ENCODE measurements at regions not wholly inside any gene's neighbourhood (a gene's known extent, or its start where the extent isn't known, plus 50 kb on each side); places are given as distances from the start of the nearest gene placed in this dataset.

- no peaks in the 10 kb centered on the region for H3K9me3 ChIP-seq (ENCODE audit: insufficient read depth, low read length, severe bottlenecking)
- no peak overlapping the region for H3K27ac ChIP-seq (ENCODE audit: low read length)
- H3K9ac ChIP-seq (ENCODE audit: low read depth, low read length), result no peak overlapping the region
- no peaks in the 10 kb centered on the region for H4K20me1 ChIP-seq (ENCODE audit: insufficient read depth, low read length)
- no peak for ATAC-seq (ENCODE audit: insufficient read depth, low read depth)
- H3K79me2 ChIP-seq (ENCODE audit: insufficient read depth, low read length), result no peaks in the 10 kb centered on the region
- H3K27me3 ChIP-seq (ENCODE audit: insufficient read depth, low read length, poor library complexity), result peaks cover 3% of the 10 kb centered on the region
- H3K4me2 ChIP-seq (ENCODE audit: insufficient read depth, low read length), result no peak overlapping the region
- no peak for DNase-seq
- H3K4me3 ChIP-seq (ENCODE audit: low read depth in 1 of 2, low read length in 2 of 2), result no peak overlapping the region
- TF ChIP-seq CTCF (IDR thresholded peaks at IDR 0.05; ENCODE audit: borderline replicate concordance, extremely low read depth, low read length, poor library complexity, severe bottlenecking) (no peak), EZH2 (IDR thresholded peaks at IDR 0.05; ENCODE audit: borderline replicate concordance, low read depth, low read length, severe bottlenecking) (no peak)
- no peak overlapping the region for H2AFZ ChIP-seq (ENCODE audit: low read depth, low read length)
- no peaks in the 10 kb centered on the region for H3K36me3 ChIP-seq (ENCODE audit: insufficient read depth, low read length)
- H3K4me1 ChIP-seq (ENCODE audit: insufficient read depth, low read length), result no peaks in the 10 kb centered on the region
Observed at GRCh38 chr10:104546336-104546735, 94.8 kb upstream of the SORCS3 start.

GRCh38 chr10:104546756-104547155 lies 94.3 kb upstream of the SORCS3 start:
- H3K79me2 ChIP-seq (ENCODE audit: insufficient read depth, low read length), result no peaks in the 10 kb centered on the region
- DNase-seq, result no peak
- H3K27ac ChIP-seq (ENCODE audit: low read length), result no peak overlapping the region
- no peak overlapping the region for H3K4me3 ChIP-seq (ENCODE audit: low read depth in 1 of 2, low read length in 2 of 2)
- no peak overlapping the region for H2AFZ ChIP-seq (ENCODE audit: low read depth, low read length)
- no peaks in the 10 kb centered on the region for H3K36me3 ChIP-seq (ENCODE audit: insufficient read depth, low read length)
- no peaks in the 10 kb centered on the region for H3K4me1 ChIP-seq (ENCODE audit: insufficient read depth, low read length)
- TF ChIP-seq CTCF (IDR thresholded peaks at IDR 0.05; ENCODE audit: borderline replicate concordance, extremely low read depth, low read length, poor library complexity, severe bottlenecking), result no peak
- H3K9me3 ChIP-seq (ENCODE audit: insufficient read depth, low read length, severe bottlenecking), result no peaks in the 10 kb centered on the region
- H3K4me2 ChIP-seq (ENCODE audit: insufficient read depth, low read length), result no peak overlapping the region
- no peak overlapping the region for H3K9ac ChIP-seq (ENCODE audit: low read depth, low read length)
- H4K20me1 ChIP-seq (ENCODE audit: insufficient read depth, low read length), result no peaks in the 10 kb centered on the region
- no peak for ATAC-seq (ENCODE audit: insufficient read depth, low read depth)
- H3K27me3 ChIP-seq (ENCODE audit: insufficient read depth, low read length, poor library complexity), result peaks cover 3% of the 10 kb centered on the region

DNA sequence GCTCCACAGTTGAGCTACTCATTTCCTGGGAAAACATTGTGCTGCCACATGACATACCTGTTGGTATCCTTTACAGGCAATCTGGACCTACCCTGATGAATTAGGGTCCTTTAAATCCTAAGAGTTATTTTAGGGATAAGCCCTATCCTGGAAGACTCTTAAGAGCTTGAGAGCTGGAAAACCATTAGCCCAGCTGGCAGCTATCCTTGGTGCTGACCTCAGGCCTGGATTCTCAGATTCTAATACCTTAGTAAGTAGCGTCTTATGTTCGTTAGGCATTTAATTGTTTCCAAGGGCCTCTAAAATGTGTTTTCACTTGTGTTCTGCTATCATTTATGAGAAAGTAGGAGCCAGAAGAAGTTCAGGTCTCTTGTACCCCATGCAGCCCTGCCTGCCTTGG lies 93.0 kb upstream of the SORCS3 start:
- Histone ChIP-seq H2AFZ (ENCODE audit: low read depth, low read length) (no peak overlapping the region), H4K20me1 (ENCODE audit: insufficient read depth, low read length) (no peaks in the 10 kb centered on the region), H3K4me3 (ENCODE audit: low read depth in 1 of 2, low read length in 2 of 2) (no peak overlapping the region), H3K4me2 (ENCODE audit: insufficient read depth, low read length) (no peak overlapping the region), H3K4me1 (ENCODE audit: insufficient read depth, low read length) (no peaks in the 10 kb centered on the region), H3K27me3 (ENCODE audit: insufficient read depth, low read length, poor library complexity) (peaks cover 3% of the 10 kb centered on the region), H3K36me3 (ENCODE audit: insufficient read depth, low read length) (no peaks in the 10 kb centered on the region), H3K9ac (ENCODE audit: low read depth, low read length) (no peak overlapping the region), H3K79me2 (ENCODE audit: insufficient read depth, low read length) (no peaks in the 10 kb centered on the region), H3K9me3 (ENCODE audit: insufficient read depth, low read length, severe bottlenecking) (no peaks in the 10 kb centered on the region), H3K27ac (ENCODE audit: low read length) (no peak overlapping the region)
- DNase-seq, result no peak
- no peak for TF ChIP-seq EZH2 (IDR thresholded peaks at IDR 0.05; ENCODE audit: borderline replicate concordance, low read depth, low read length, severe bottlenecking)
- no peak for ATAC-seq (ENCODE audit: insufficient read depth, low read depth)

DNA sequence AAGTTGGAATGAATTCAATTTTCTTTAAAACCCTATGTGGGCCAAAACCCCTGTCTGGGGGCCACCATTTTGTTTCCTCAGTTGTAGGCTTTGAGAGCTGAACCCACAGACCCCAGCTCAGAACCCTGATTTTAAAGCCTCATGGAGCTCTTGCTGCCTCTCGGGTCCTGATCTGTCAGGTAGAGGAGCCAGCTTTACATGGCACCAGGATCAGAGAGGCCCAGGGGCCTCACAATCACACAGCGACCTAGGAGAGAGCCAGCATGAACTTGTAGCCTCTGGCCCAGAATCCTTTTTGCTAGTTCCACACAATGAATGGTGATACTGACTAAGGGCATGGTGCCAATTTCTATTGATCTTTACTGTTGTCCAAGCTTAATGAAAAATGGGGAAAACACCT lies 84.3 kb upstream of the SORCS3 start:
- Histone ChIP-seq H3K79me2 (ENCODE audit: insufficient read depth, low read length) (no peaks in the 10 kb centered on the region), H3K27ac (ENCODE audit: low read length) (no peak overlapping the region), H3K36me3 (ENCODE audit: insufficient read depth, low read length) (no peaks in the 10 kb centered on the region), H3K27me3 (ENCODE audit: insufficient read depth, low read length, poor library complexity) (no peaks in the 10 kb centered on the region), H4K20me1 (ENCODE audit: insufficient read depth, low read length) (no peaks in the 10 kb centered on the region), H2AFZ (ENCODE audit: low read depth, low read length) (no peak overlapping the region), H3K4me1 (ENCODE audit: insufficient read depth, low read length) (no peaks in the 10 kb centered on the region), H3K4me3 (ENCODE audit: low read depth in 1 of 2, low read length in 2 of 2) (no peak overlapping the region), H3K9me3 (ENCODE audit: insufficient read depth, low read length, severe bottlenecking) (no peaks in the 10 kb centered on the region), H3K4me2 (ENCODE audit: insufficient read depth, low read length) (no peak overlapping the region), H3K9ac (ENCODE audit: low read depth, low read length) (no peak overlapping the region)
- ATAC-seq (ENCODE audit: insufficient read depth, low read depth) (no peak), DNase-seq (no peak)
- TF ChIP-seq EZH2 (IDR thresholded peaks at IDR 0.05; ENCODE audit: borderline replicate concordance, low read depth, low read length, severe bottlenecking) (no peak), CTCF (IDR thresholded peaks at IDR 0.05; ENCODE audit: borderline replicate concordance, extremely low read depth, low read length, poor library complexity, severe bottlenecking) (no peak)
